PFSK-1 (cell line): ENCODE measurements at regions not wholly inside any gene's neighbourhood (a gene's known extent, or its start where the extent isn't known, plus 50 kb on each side); places are given as distances from the start of the nearest gene placed in this dataset.

ENCODE experiments used
- POLR2AphosphoS5 ChIP-seq: IDR thresholded peaks from 2 replicates; pipeline ENCODE4 v1.6.1; 2012; ENCODE audit warnings: low read depth, mild to moderate bottlenecking, control low read depth, low read length, moderate library complexity
- TAF1 ChIP-seq: IDR thresholded peaks from 2 replicates; pipeline ENCODE4 v1.6.1; 2012; ENCODE audit warnings: low read length, control low read depth, borderline replicate concordance; ENCODE audit not compliant: insufficient read depth

GRCh38 chr2:150097402-150097801 lies 390.1 kb downstream of the RND3 start:
- TF ChIP-seq POLR2AphosphoS5 (no peak), TAF1 (no peak)
